ENCODE measurements at regions not wholly inside any gene's neighbourhood (a gene's known extent, or its start where the extent isn't known, plus 50 kb on each side); places are given as distances from the start of the nearest gene placed in this dataset.

DNA sequence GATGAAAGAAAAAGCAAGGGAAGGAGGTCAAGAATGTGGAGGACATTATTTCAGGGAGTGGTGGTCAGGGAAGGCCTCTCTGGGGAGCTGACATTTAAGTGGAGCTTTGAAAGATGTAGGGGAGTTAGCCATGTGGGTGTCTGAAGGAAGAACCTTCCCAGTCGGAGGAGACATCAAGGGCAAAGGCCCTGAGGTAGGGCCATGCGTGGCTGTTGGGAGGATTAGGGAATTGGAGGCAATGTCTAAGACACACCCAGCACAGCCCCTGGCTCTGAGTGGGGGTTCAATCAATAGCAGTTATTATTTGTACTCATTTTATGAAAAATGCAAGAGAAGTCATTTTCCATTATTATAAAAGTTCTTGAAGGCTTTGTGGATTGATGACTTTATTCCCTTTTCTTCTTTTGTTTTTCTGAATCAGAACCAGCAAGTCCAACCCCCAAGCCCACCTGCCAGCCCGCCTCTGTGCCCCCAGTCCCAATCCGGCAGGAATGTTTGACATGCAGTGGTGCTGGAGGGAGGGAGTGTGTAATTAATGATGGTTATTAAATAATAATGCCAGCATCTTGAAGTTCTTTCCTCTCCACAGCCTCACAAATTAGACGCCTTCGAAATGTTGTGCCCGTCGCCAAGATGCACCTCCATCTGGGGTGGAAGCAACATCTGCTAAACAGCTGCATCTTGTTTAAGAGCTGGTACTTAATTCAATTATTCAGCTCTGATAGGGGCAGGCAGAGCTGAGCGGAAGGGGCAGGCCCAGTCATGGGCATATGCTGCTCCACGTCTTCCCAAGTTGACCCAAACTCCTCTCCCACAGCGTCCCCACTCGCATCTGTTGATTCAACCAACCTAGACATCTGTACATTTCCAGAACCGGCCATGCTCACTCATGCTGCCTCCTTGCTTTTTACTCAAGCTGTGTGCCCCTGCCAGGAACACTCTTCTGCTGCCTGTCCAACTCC, 81.3 kb upstream of the SIRPA start:
- Mint-ChIP-seq H3K4me1 (ENCODE audit: low read depth) (peaks cover 18% of the 10 kb centered on the region), H3K9me3 (no peaks in the 10 kb centered on the region), H3K4me3 (no peak overlapping the region), H3K27ac (no peak overlapping the region), H3K36me3 (ENCODE audit: low read depth) (no peaks in the 10 kb centered on the region), H3K27me3 (peaks cover 38% of the 10 kb centered on the region)
- TF ChIP-seq, protein P1, sequence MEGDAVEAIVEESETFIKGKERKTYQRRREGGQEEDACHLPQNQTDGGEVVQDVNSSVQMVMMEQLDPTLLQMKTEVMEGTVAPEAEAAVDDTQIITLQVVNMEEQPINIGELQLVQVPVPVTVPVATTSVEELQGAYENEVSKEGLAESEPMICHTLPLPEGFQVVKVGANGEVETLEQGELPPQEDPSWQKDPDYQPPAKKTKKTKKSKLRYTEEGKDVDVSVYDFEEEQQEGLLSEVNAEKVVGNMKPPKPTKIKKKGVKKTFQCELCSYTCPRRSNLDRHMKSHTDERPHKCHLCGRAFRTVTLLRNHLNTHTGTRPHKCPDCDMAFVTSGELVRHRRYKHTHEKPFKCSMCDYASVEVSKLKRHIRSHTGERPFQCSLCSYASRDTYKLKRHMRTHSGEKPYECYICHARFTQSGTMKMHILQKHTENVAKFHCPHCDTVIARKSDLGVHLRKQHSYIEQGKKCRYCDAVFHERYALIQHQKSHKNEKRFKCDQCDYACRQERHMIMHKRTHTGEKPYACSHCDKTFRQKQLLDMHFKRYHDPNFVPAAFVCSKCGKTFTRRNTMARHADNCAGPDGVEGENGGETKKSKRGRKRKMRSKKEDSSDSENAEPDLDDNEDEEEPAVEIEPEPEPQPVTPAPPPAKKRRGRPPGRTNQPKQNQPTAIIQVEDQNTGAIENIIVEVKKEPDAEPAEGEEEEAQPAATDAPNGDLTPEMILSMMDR (IDR thresholded peaks at IDR 0.05), result no peak
- ChIA-PET CTCF (interaction anchor here (0.8 to 1.9 kb wide), 2 partner anchors 12 to 37 kb away, joined by 5 read pairs; no protein-coding TSS in a partner anchor), POLR2A (no interaction called here)
- intact Hi-C loops (cut with micrococcal nuclease), result no loop called here
- DNase-seq (no peak), ATAC-seq (no peak)

DNA sequence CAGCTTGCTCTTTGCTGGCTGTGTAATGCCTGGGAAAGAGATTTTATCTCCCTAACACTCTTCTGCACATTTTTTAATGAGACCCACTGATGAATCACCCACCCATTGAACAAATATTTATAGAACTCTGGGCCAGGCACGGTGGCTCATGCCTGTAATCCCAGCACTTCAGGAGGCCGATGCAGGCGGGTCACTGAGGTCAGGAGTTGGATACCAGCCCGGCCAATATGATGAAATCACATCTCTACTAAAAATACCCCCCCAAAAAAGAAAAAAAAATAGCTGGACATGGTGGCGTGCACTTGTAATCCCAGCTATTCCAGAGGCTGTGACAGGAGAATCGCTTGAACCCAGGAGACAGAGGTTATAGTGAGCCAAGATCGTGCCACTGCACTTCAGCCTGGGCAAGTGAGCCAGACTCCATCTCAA, 82.1 kb upstream of the SIRPA start:
- Mint-ChIP-seq H3K4me3 (no peak overlapping the region), H3K36me3 (ENCODE audit: low read depth) (no peaks in the 10 kb centered on the region), H3K9me3 (no peaks in the 10 kb centered on the region), H3K4me1 (ENCODE audit: low read depth) (peaks cover 17% of the 10 kb centered on the region), H3K27ac (no peak overlapping the region), H3K27me3 (peaks cover 29% of the 10 kb centered on the region)
- ATAC-seq (no peak), DNase-seq (no peak)
- ChIA-PET CTCF (interaction anchor here (0.8 to 1.9 kb wide), 2 partner anchors 11 to 36 kb away, joined by 5 read pairs; no protein-coding TSS in a partner anchor), POLR2A (no interaction called here)
- TF ChIP-seq, protein P1 (IDR thresholded peaks at IDR 0.05), result no peak
- intact Hi-C loops (cut with micrococcal nuclease), result no loop called here

DNA sequence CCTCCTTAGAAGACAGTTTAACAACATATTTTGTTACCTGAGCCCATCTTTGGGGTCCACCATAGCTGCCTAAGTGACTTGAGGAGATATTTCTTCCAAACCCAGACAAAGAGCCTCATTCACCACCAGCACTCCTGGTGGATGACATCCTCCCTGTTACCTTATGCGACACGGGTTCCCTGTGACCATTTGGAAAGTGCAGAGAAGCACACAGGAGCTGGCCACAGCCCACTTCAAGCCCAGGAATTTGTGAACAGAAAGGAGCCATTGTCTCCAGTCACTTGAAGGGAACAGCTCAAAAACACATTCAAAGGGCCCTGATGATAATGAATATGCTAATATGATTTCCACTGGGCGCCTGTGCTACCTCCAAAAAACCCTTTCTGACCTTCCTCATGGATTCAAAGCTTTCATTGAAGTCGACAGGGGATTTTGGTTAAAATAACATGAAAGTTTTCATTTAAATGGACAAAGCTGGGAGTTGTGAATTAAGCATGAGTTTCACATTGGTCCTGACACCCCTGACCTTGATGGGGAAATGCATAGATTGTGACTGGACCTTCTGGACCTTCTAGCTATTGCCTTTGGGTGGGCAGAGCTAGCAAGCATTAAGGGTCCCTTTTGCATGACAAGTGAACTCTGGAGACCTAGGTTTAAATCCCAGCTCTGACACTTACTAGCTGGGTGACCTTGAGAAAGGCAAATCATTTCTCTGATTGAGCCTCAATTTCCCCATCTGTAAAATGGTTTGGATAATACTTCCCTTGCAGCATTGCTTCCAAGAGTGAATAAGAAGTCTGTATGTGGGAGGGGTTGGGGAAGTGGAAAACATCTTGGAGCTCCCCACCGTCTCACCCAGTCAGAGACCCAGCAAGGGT, 83.3 kb upstream of the SIRPA start:
- DNase-seq, result no peak
- no peaks in the 10 kb centered on the region for H3K36me3 Mint-ChIP-seq (ENCODE audit: low read depth)
- ChIA-PET CTCF (interaction anchor here (0.9 to 2.6 kb wide), 5 partner anchors 9 to 35 kb away, joined by 3 to 12 read pairs (median 3); no protein-coding TSS in a partner anchor), POLR2A (interaction anchor here (0.6 kb wide), 1 partner anchor 21 kb away, joined by 3 read pairs; no protein-coding TSS in a partner anchor)
- H3K27me3 Mint-ChIP-seq, result peaks cover 24% of the 10 kb centered on the region
- intact Hi-C loops (cut with micrococcal nuclease), result no loop called here
- no peak for ATAC-seq
- H3K9me3 Mint-ChIP-seq, result no peaks in the 10 kb centered on the region
- TF ChIP-seq, protein P1 (IDR thresholded peaks at IDR 0.05), result no peak
- peaks cover 12% of the 10 kb centered on the region for H3K4me1 Mint-ChIP-seq (ENCODE audit: low read depth)
- no peak overlapping the region for H3K27ac Mint-ChIP-seq
- no peak overlapping the region for H3K4me3 Mint-ChIP-seq

DNA sequence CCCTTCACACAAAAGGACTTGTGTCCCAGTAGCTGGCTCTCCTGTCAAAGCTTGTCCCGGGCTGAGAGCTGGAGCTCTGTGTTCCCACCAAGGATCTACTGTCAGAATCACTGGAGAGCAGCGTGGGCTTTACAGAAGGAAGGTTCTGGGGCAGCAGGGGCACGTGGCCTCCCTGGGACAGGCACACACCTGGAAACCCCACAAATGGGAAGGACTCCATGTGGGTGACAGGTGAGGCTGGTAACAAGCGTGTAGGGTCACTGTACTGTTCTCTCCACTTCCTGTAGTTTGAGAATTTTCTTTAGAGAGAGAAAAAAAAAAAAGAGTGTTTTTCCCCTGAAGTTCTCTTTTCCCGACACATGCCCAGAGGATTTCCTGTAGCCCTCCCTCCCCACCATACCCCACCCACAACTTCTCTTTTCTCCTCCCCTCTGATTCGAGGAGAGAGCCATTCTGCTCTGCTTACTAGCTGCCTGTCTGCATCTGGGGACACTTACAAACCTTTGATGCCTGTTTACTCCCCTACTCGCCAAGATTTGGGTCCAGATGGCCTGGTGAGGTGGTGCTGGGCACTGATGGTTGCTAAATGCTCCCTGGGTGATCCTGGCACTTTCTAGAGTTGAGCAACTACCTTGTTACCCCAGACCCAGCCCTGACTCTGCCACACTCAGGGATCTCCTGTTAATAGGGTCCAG, 84.1 kb upstream of the SIRPA start:
- ATAC-seq (no peak), DNase-seq (no peak)
- H3K27me3 Mint-ChIP-seq, result peaks cover 25% of the 10 kb centered on the region

More for the DNA sequence above, 84.1 kb upstream of the SIRPA start:
- intact Hi-C loops (cut with micrococcal nuclease), result no loop called here
- Mint-ChIP-seq H3K4me3 (no peak overlapping the region), H3K27ac (no peak overlapping the region), H3K4me1 (ENCODE audit: low read depth) (peaks cover 6% of the 10 kb centered on the region), H3K9me3 (no peaks in the 10 kb centered on the region), H3K36me3 (ENCODE audit: low read depth) (no peaks in the 10 kb centered on the region)
- ChIA-PET POLR2A (no interaction called here), CTCF (interaction anchor here (1.3 to 2.6 kb wide), 3 partner anchors 9 to 47 kb away, joined by 3 to 12 read pairs (median 3); no protein-coding TSS in a partner anchor)
- TF ChIP-seq, protein P1 (IDR thresholded peaks at IDR 0.05), result no peak

Measured in activated CD8-positive, alpha-beta T cell treated with anti-CD3 and anti-CD28 coated beads for 36 hours (primary cell).